Lower leg skin (tissue), 4 donors: ENCODE measurements at regions not wholly inside any gene's neighbourhood (a gene's known extent, or its start where the extent isn't known, plus 50 kb on each side); places are given as distances from the start of the nearest gene placed in this dataset.

Source experiments
- DNase-seq, 2 donors: peaks; one replicate each; pipeline ENCODE4 v3.0.0-alpha.2; 2019; ENCODE audit warnings: low spot score in 2 of 2
- H3K4me3 ChIP-seq: fragments of 200-600 bp; sonication (generic); 2 replicates; pipeline ENCODE4 v1.5.1; 2017; ENCODE audit warnings: mild to moderate bottlenecking, low read depth; ENCODE audit not compliant: poor library complexity, severe bottlenecking
- CTCF ChIP-seq, 3 donors: fragments of 450-650 bp; IDR thresholded peaks; one replicate each; pipeline ENCODE4 v1.5.1; 2016; ENCODE audit warnings: antibody characterized with exemption in 3 of 3, mild to moderate bottlenecking in 3 of 3, moderate library complexity in 2 of 3
- POLR2A ChIP-seq, 2 donors: fragments of 450-650 bp; IDR thresholded peaks; one replicate each; pipeline ENCODE4 v1.6.1; 2016 to 2017; ENCODE audit warnings: antibody characterized with exemption in 2 of 2, mild to moderate bottlenecking in 1 of 2, moderate library complexity in 1 of 2
- WGBS, 2 donors: methylation state at CpG; one replicate each; pipeline ENCODE4 v1.1.5; 2018; 5-methylcytosine and 5-hydroxymethylcytosine counted together
- intact Hi-C: fragments of 100-400 bp; cut with DNase I; formaldehyde crosslinking; loops from one replicate; pipeline ENCODE4 v1.15.0; 2023; ENCODE audit warnings: low total_unique reads

GRCh38 chr6:9401960-9402359, 966.6 kb upstream of the SLC35B3 start:
- intact Hi-C loops, result no loop called here
- H3K4me3 ChIP-seq, result no peak overlapping the region
- WGBS, 2 donors, result 68 to 70% methylated on average over 1 of the region's 1 CpG
- DNase-seq, result no peak
- TF ChIP-seq POLR2A (IDR thresholded peaks at IDR 0.05) (no peak), CTCF (IDR thresholded peaks at IDR 0.05) (no peak)

GRCh38 chr6:9399916-9400315, 964.6 kb upstream of the SLC35B3 start:
- TF ChIP-seq CTCF (IDR thresholded peaks at IDR 0.05) (no peak), POLR2A (IDR thresholded peaks at IDR 0.05) (no peak)
- no peak for DNase-seq

GRCh38 chr6:9398767-9399373, 963.5 kb upstream of the SLC35B3 start:
- H3K4me3 ChIP-seq, result no peak overlapping the region
- 58 to 67% methylated on average over 29 to 42 of the region's 42 CpGs for WGBS, 2 donors
- TF ChIP-seq CTCF (IDR thresholded peaks at IDR 0.05) (no peak), POLR2A (IDR thresholded peaks at IDR 0.05) (no peak)
- intact Hi-C loops, result loop anchor here (10.0 kb wide), 1 partner anchor 234 kb away; no protein-coding TSS in a partner anchor
- no peak for DNase-seq

More at GRCh38 chr6:9399916-9400315, 964.6 kb upstream of the SLC35B3 start:
- intact Hi-C loops, result loop anchor here (10.0 kb wide), 1 partner anchor 235 kb away; no protein-coding TSS in a partner anchor
- 85 to 87% methylated on average over 5 of the region's 5 CpGs for WGBS, 2 donors
- H3K4me3 ChIP-seq, result no peak overlapping the region

- peak in 1 of 2 donors; percentile 26 for DNase-seq
- intact Hi-C loops, result loop anchor here (10.0 kb wide), 1 partner anchor 233 kb away; no protein-coding TSS in a partner anchor
- H3K4me3 ChIP-seq, result no peak overlapping the region
- WGBS, 2 donors, result 74 to 80% methylated on average over 15 of the region's 15 CpGs
- no peak for TF ChIP-seq POLR2A (IDR thresholded peaks at IDR 0.05)
- TF ChIP-seq CTCF (IDR thresholded peaks at IDR 0.05), result no peak
Observed at GRCh38 chr6:9398071-9398766, 962.9 kb upstream of the SLC35B3 start.

GRCh38 chr6:9388596-9388995, 953.3 kb upstream of the SLC35B3 start:
- intact Hi-C loops, result no loop called here
- no peak for DNase-seq
- TF ChIP-seq POLR2A (IDR thresholded peaks at IDR 0.05) (no peak), CTCF (IDR thresholded peaks at IDR 0.05) (no peak)
- H3K4me3 ChIP-seq, result no peak overlapping the region
- 88 to 90% methylated on average over 2 of the region's 2 CpGs for WGBS, 2 donors
